ENCODE measurements at regions not wholly inside any gene's neighbourhood (a gene's known extent, or its start where the extent isn't known, plus 50 kb on each side); places are given as distances from the start of the nearest gene placed in this dataset.

DNA sequence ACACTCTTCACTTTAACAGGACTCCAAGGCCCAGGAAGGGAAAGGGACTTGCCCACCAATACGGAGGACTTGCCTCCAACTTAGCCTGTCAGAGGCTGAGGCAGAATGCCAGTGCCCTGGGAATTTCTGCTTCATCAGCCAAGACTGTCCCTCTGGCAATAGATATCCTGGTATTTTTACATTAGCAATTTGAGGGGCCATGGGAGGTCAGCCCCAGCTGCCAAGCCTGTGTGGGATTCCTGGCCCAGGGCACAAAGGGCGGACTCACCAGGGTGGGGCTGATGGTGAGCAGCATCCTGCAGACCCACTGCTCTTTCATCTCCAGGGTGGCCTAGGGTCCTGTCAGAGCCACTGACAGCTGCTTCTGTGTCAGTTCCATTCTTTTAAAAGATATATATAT is 78.3 kb upstream of the CIBAR2 start:
- H4K20me1 ChIP-seq (ENCODE audit: insufficient read depth): peaks cover 5% of the 10 kb centered on the region; the same call in 1 of the 2 replicates

GRCh38 chr16:85191341-85191965 is 79.2 kb upstream of the CIBAR2 start:
- DNase-seq: no peak
- Histone ChIP-seq H3K27me3 (ENCODE audit: insufficient read depth) (no peaks in the 10 kb centered on the region), H3K9me2 (no peaks in the 10 kb centered on the region), H4K20me1 (ENCODE audit: insufficient read depth) (peaks cover 5% of the 10 kb centered on the region; the same call in 1 of the 2 replicates), H3F3A (replicated peaks; ENCODE audit: insufficient read depth) (peaks cover 4% of the 10 kb centered on the region), H3K36me3 (replicated peaks in 1 of 2; ENCODE audit: control insufficient read depth in 1 of 2, insufficient read depth in 2 of 2, low read length in 1 of 2) (peaks cover 0 to 4% of the 10 kb centered on the region in 2 experiments), H3K9me3 (0 out of 2 replicates have a peak, but pooled peaks cover 6% of the 10 kb centered on the region), H3K27ac (ENCODE audit: low read depth in 2 of 2, low read length in 1 of 2) (no peak overlapping the region), H3K79me2 (ENCODE audit: insufficient read depth) (peaks cover 30% of the 10 kb centered on the region; the same call in 1 of the 2 replicates), H3K4me2 (no peak overlapping the region), H3K4me1 (ENCODE audit: control insufficient read depth in 1 of 2, insufficient read depth in 2 of 2, low read depth in 1 of 2, low read length in 1 of 2) (peaks cover 0 to 34% of the 10 kb centered on the region in 2 experiments; a peak in 2 of 4 replicates), H3K4me3 (ENCODE audit: low read depth in 2 of 2, low read length in 1 of 2) (no peak overlapping the region), H2AFZ (ENCODE audit: low read depth) (no peak overlapping the region), H3K9ac (no peak overlapping the region)
- ChIA-PET POLR2A (no interaction called here), CTCF (interaction anchor here (0.9 to 2.6 kb wide), 7 partner anchors 10 to 77 kb away, joined by 3 to 14 read pairs (median 4); no protein-coding TSS in a partner anchor)
- WGBS (ENCODE audit: low lambda C conversion rate): 90% methylated on average over 18 of the region's 19 CpGs
- TF ChIP-seq ZBTB33 (IDR thresholded peaks at IDR 0.05; ENCODE audit: borderline replicate concordance, low read depth) (no peak), ELF1 (IDR thresholded peaks at IDR 0.05) (no peak), MEF2A (IDR thresholded peaks at IDR 0.05; ENCODE audit: borderline replicate concordance, low read depth) (no peak), TCF12 (IDR thresholded peaks at IDR 0.05) (no peak), CTCF (IDR thresholded peaks at IDR 0.05) (no peak)
- TF ChIP-seq, protein P1, sequence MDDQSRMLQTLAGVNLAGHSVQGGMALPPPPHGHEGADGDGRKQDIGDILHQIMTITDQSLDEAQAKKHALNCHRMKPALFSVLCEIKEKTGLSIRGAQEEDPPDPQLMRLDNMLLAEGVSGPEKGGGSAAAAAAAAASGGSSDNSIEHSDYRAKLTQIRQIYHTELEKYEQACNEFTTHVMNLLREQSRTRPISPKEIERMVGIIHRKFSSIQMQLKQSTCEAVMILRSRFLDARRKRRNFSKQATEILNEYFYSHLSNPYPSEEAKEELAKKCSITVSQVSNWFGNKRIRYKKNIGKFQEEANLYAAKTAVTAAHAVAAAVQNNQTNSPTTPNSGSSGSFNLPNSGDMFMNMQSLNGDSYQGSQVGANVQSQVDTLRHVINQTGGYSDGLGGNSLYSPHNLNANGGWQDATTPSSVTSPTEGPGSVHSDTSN (IDR thresholded peaks at IDR 0.05): no peak
- TF ChIP-seq, protein P2, sequence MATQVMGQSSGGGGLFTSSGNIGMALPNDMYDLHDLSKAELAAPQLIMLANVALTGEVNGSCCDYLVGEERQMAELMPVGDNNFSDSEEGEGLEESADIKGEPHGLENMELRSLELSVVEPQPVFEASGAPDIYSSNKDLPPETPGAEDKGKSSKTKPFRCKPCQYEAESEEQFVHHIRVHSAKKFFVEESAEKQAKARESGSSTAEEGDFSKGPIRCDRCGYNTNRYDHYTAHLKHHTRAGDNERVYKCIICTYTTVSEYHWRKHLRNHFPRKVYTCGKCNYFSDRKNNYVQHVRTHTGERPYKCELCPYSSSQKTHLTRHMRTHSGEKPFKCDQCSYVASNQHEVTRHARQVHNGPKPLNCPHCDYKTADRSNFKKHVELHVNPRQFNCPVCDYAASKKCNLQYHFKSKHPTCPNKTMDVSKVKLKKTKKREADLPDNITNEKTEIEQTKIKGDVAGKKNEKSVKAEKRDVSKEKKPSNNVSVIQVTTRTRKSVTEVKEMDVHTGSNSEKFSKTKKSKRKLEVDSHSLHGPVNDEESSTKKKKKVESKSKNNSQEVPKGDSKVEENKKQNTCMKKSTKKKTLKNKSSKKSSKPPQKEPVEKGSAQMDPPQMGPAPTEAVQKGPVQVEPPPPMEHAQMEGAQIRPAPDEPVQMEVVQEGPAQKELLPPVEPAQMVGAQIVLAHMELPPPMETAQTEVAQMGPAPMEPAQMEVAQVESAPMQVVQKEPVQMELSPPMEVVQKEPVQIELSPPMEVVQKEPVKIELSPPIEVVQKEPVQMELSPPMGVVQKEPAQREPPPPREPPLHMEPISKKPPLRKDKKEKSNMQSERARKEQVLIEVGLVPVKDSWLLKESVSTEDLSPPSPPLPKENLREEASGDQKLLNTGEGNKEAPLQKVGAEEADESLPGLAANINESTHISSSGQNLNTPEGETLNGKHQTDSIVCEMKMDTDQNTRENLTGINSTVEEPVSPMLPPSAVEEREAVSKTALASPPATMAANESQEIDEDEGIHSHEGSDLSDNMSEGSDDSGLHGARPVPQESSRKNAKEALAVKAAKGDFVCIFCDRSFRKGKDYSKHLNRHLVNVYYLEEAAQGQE (IDR thresholded peaks at IDR 0.05; ENCODE audit: low read depth, low read length): no peak

More for the DNA sequence above, 78.3 kb upstream of the CIBAR2 start:
- Histone ChIP-seq H3K4me1 (ENCODE audit: control insufficient read depth in 1 of 2, insufficient read depth in 2 of 2, low read depth in 1 of 2, low read length in 1 of 2) (peaks cover 0 to 25% of the 10 kb centered on the region in 2 experiments; a peak in 2 of 4 replicates), H3K9ac (no peak overlapping the region), H3K36me3 (replicated peaks in 1 of 2; ENCODE audit: control insufficient read depth in 1 of 2, insufficient read depth in 2 of 2, low read length in 1 of 2) (peaks cover 0 to 4% of the 10 kb centered on the region in 2 experiments), H3F3A (replicated peaks; ENCODE audit: insufficient read depth) (peaks cover 4% of the 10 kb centered on the region), H2AFZ (ENCODE audit: low read depth) (no peak overlapping the region), H3K9me3 (0 out of 2 replicates have a peak, but pooled peaks cover 6% of the 10 kb centered on the region), H3K79me2 (ENCODE audit: insufficient read depth) (peaks cover 21% of the 10 kb centered on the region; the same call in 1 of the 2 replicates), H3K4me3 (ENCODE audit: low read depth in 2 of 2, low read length in 1 of 2) (no peak overlapping the region), H3K9me2 (no peaks in the 10 kb centered on the region), H3K4me2 (no peak overlapping the region), H3K27ac (ENCODE audit: low read depth in 2 of 2, low read length in 1 of 2) (no peak overlapping the region), H3K27me3 (ENCODE audit: insufficient read depth) (no peaks in the 10 kb centered on the region)
- DNase-seq: no peak
- WGBS (ENCODE audit: low lambda C conversion rate): 89% methylated on average over 2 of the region's 2 CpGs
- CTCF ChIA-PET: interaction anchor here (0.9 kb wide), 2 partner anchors 10 to 76 kb away, joined by 4 read pairs; no protein-coding TSS in a partner anchor
- POLR2A ChIA-PET: no interaction called here
- no peak for TF ChIP-seq MEF2A (IDR thresholded peaks at IDR 0.05; ENCODE audit: borderline replicate concordance, low read depth)
- TF ChIP-seq POLR2AphosphoS5 (IDR thresholded peaks at IDR 0.05; ENCODE audit: low read depth, low read length): no peak
- TF ChIP-seq ZBTB33 (IDR thresholded peaks at IDR 0.05; ENCODE audit: borderline replicate concordance, low read depth): no peak
- TF ChIP-seq RFX5 (IDR thresholded peaks at IDR 0.05; ENCODE audit: low read length): no peak
- no peak for TF ChIP-seq TEAD4 (IDR thresholded peaks at IDR 0.05; ENCODE audit: borderline replicate concordance, insufficient read depth)
- TF ChIP-seq FOXM1 (IDR thresholded peaks at IDR 0.05; ENCODE audit: low read depth): no peak
- no peak for TF ChIP-seq EZH2phosphoT487 (IDR thresholded peaks at IDR 0.05; ENCODE audit: borderline replicate concordance, low read depth)
- TF ChIP-seq MXI1 (IDR thresholded peaks at IDR 0.05; ENCODE audit: low read depth, low read length): no peak
